WTC11 (cell line): ENCODE measurements at regions not wholly inside any gene's neighbourhood (a gene's known extent, or its start where the extent isn't known, plus 50 kb on each side); places are given as distances from the start of the nearest gene placed in this dataset.
A peak's percentile ranks its signal among the peaks of the same experiment; 100 is the strongest.

Experiments used
- ATAC-seq: fragments of 200-7000 bp; cut with Tn5 transposase; 2 replicates; pipeline ENCODE4 v1.10.0; 2021; ENCODE audit warnings: mild to moderate bottlenecking, moderate library complexity
- CTCF ChIA-PET: fragments of 300-600 bp; sonication (Branson Sonifier 250); formaldehyde crosslinking; loops from one replicate; lab custom pipeline; 2021; ENCODE audit warnings: antibody characterized with exemption; lab: Charles Lee
- POLR2A ChIA-PET: fragments of 350-600 bp; sonication (Branson Sonifier 250); formaldehyde crosslinking; loops from one replicate; lab custom pipeline; 2021; ENCODE audit warnings: antibody characterized with exemption; lab: Charles Lee
- DNase-seq: peaks from one replicate; pipeline ENCODE4 v3.0.0; 2021; ENCODE audit warnings: low spot score
- H3K27ac Mint-ChIP-seq: 2 replicates; pipeline ENCODE4 v1.8.0; 2021; ENCODE audit warnings: mixed read lengths
- H3K27me3 Mint-ChIP-seq: 2 replicates; pipeline ENCODE4 v1.8.0; 2021; ENCODE audit warnings: low read depth, mild to moderate bottlenecking, moderate library complexity, mixed read lengths
- H3K36me3 Mint-ChIP-seq: 2 replicates; pipeline ENCODE4 v1.8.0; 2021; ENCODE audit warnings: mixed read lengths
- H3K4me1 Mint-ChIP-seq: 2 replicates; pipeline ENCODE4 v1.8.0; 2022; ENCODE audit warnings: mixed read lengths
- H3K4me3 Mint-ChIP-seq: 2 replicates; pipeline ENCODE4 v1.8.0; 2021; ENCODE audit warnings: mild to moderate bottlenecking, moderate library complexity, mixed read lengths
- H3K9me3 Mint-ChIP-seq: 2 replicates; pipeline ENCODE4 v1.8.0; 2021; ENCODE audit warnings: mixed read lengths
- CREB1 ChIP-seq: sonication (generic); formaldehyde crosslinking; IDR thresholded peaks from 2 replicates; pipeline ENCODE4 v1.8.0; 2023; ENCODE audit warnings: mild to moderate bottlenecking, missing genetic modification reagents
- E2F4 ChIP-seq: sonication (generic); formaldehyde crosslinking; IDR thresholded peaks from 2 replicates; pipeline ENCODE4 v1.8.1; 2022; ENCODE audit warnings: low read depth, mild to moderate bottlenecking, moderate library complexity, missing genetic modification reagents, borderline replicate concordance
- FOXP4 ChIP-seq: sonication (generic); formaldehyde crosslinking; IDR thresholded peaks from 2 replicates; pipeline ENCODE4 v1.8.0; 2022; ENCODE audit warnings: mild to moderate bottlenecking, missing genetic modification reagents
- KAT7 ChIP-seq: sonication (generic); formaldehyde crosslinking; IDR thresholded peaks from 2 replicates; pipeline ENCODE4 v1.8.1; 2023; ENCODE audit warnings: missing genetic modification reagents, mild to moderate bottlenecking, borderline replicate concordance
- NFATC4 ChIP-seq: fragments of 250-450 bp; sonication (Bioruptor Pico); IDR thresholded peaks from 2 replicates; pipeline ENCODE4 v1.9.0; 2021; ENCODE audit warnings: mild to moderate bottlenecking
- NFE2L1 ChIP-seq: sonication (generic); formaldehyde crosslinking; IDR thresholded peaks from 2 replicates; pipeline ENCODE4 v1.8.1; 2023; ENCODE audit warnings: missing genetic modification reagents
- PRRX2 ChIP-seq: fragments of 250-450 bp; sonication (Bioruptor Pico); IDR thresholded peaks from 2 replicates; pipeline ENCODE4 v1.8.0; 2021; ENCODE audit warnings: mild to moderate bottlenecking
- TP53 ChIP-seq: sonication (generic); formaldehyde crosslinking; IDR thresholded peaks from 2 replicates; pipeline ENCODE4 v1.8.1; 2023; ENCODE audit warnings: mild to moderate bottlenecking, missing genetic modification reagents
- ZNF263 ChIP-seq: sonication (generic); formaldehyde crosslinking; IDR thresholded peaks from 2 replicates; pipeline ENCODE4 v1.8.1; 2022; ENCODE audit warnings: low read depth, mild to moderate bottlenecking, moderate library complexity, missing genetic modification reagents
- ZNF317 ChIP-seq: sonication (generic); formaldehyde crosslinking; IDR thresholded peaks from 2 replicates; pipeline ENCODE4 v1.8.1; 2023; ENCODE audit warnings: low read depth, mild to moderate bottlenecking, moderate library complexity, missing genetic modification reagents, borderline replicate concordance
- ZNF532 ChIP-seq: fragments of 250-450 bp; sonication (Bioruptor Pico); IDR thresholded peaks from 2 replicates; pipeline ENCODE4 v1.9.0; 2021; ENCODE audit warnings: mild to moderate bottlenecking, borderline replicate concordance
- ZNF671 ChIP-seq: fragments of 250-450 bp; sonication (Bioruptor Pico); IDR thresholded peaks from 2 replicates; pipeline ENCODE4 v1.8.0; 2021; ENCODE audit warnings: mild to moderate bottlenecking
- TF ChIP-seq, protein P1 (sequence below): sonication (generic); formaldehyde crosslinking; IDR thresholded peaks from 2 replicates; pipeline ENCODE4 v1.8.1; 2023; ENCODE audit warnings: mild to moderate bottlenecking, missing genetic modification reagents, moderate library complexity
- TF ChIP-seq, protein P2 (sequence below): fragments of 250-450 bp; sonication (Bioruptor Pico); conservative IDR thresholded peaks from 2 replicates; pipeline ENCODE4 v1.9.0; 2021; ENCODE audit warnings: mild to moderate bottlenecking
- TF ChIP-seq, protein P3 (sequence below): fragments of 250-450 bp; sonication (Bioruptor Pico); IDR thresholded peaks from 2 replicates; pipeline ENCODE4 v1.9.0; 2021; ENCODE audit warnings: mild to moderate bottlenecking
- TF ChIP-seq, protein P4 (sequence below): sonication (generic); formaldehyde crosslinking; IDR thresholded peaks from 2 replicates; pipeline ENCODE4 v1.8.1; 2022; ENCODE audit warnings: mild to moderate bottlenecking, moderate library complexity, missing genetic modification reagents

- no peak for TF ChIP-seq E2F4 (CRISPR knock-in tag)
- Mint-ChIP-seq H3K27ac (no peak overlapping the region), H3K9me3 (no peaks in the 10 kb centered on the region), H3K4me1 (peaks cover 7% of the 10 kb centered on the region), H3K36me3 (no peaks in the 10 kb centered on the region), H3K4me3 (peak overlapping the region; percentile 34), H3K27me3 (peaks cover 3% of the 10 kb centered on the region; the same call in 1 of the 2 replicates)
- ChIA-PET POLR2A (no interaction called here), CTCF (interaction anchor here (0.6 to 1.9 kb wide), 3 partner anchors 40 to 302 kb away, joined by 3 to 5 read pairs (median 3); no protein-coding TSS in a partner anchor)
- ATAC-seq (no peak; the same call in 1 of the 2 replicates), DNase-seq (no peak)
These were observed 197.8 kb upstream of the PZP start for GRCh38 chr12:9405886-9406563.

GRCh38 chr12:9404469-9405260 is 196.5 kb upstream of the PZP start:
- Mint-ChIP-seq H3K27me3 (peaks cover 3% of the 10 kb centered on the region; the same call in 1 of the 2 replicates), H3K4me3 (no peak overlapping the region), H3K27ac (no peak overlapping the region), H3K9me3 (no peaks in the 10 kb centered on the region), H3K36me3 (no peaks in the 10 kb centered on the region), H3K4me1 (peaks cover 7% of the 10 kb centered on the region)
- ATAC-seq (no peak), DNase-seq (no peak)
- TF ChIP-seq ZNF263 (CRISPR knock-in tag) = no peak
- no peak for TF ChIP-seq KAT7
- no peak for TF ChIP-seq NFE2L1 (CRISPR knock-in tag)
- no peak for TF ChIP-seq TP53 (CRISPR knock-in tag)
- TF ChIP-seq, protein P1, sequence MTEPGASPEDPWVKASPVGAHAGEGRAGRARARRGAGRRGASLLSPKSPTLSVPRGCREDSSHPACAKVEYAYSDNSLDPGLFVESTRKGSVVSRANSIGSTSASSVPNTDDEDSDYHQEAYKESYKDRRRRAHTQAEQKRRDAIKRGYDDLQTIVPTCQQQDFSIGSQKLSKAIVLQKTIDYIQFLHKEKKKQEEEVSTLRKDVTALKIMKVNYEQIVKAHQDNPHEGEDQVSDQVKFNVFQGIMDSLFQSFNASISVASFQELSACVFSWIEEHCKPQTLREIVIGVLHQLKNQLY (CRISPR knock-in tag) = no peak
- TF ChIP-seq, protein P2, sequence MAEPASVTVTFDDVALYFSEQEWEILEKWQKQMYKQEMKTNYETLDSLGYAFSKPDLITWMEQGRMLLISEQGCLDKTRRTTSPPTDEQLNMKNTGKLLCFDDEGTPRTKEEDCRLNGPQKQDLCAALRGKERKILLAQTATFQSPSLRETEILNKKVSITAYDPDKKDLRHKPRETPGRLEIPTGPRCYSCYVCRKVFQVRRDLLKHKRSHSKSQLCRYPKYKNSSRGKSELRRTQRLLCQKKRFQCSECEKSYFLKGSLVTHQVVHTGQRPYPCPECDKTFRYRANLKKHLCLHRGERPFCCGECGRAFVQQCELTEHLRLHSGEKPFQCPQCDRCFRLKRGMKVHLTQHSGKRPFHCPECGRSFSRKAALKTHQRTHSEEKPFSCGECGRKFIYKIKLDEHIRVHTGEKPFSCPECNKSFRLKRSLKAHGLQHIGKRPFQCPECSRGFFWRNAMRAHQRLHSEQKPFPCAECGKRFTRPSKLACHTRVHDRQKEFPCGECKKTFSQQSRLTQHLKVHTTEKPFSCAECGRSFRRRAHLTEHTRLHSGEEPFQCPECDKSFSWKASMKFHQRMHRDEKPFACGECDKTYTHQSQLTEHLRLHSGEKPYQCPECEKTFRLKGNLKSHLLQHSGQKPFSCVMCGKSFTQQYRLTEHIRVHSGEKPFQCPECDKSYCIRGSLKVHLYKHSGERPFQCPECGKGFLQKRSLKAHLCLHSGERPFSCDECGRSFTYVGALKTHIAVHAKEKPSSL (CRISPR knock-in tag) = no peak
- TF ChIP-seq, protein P3, sequence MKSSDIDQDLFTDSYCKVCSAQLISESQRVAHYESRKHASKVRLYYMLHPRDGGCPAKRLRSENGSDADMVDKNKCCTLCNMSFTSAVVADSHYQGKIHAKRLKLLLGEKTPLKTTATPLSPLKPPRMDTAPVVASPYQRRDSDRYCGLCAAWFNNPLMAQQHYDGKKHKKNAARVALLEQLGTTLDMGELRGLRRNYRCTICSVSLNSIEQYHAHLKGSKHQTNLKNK (CRISPR knock-in tag) = no peak
- no peak for TF ChIP-seq ZNF671 (CRISPR knock-in tag)
- ChIA-PET POLR2A (interaction anchor here (0.7 kb wide), 1 partner anchor 11 kb away, joined by 3 read pairs; no protein-coding TSS in a partner anchor), CTCF (no interaction called here)

GRCh38 chr12:9404031-9404430 is 195.8 kb upstream of the PZP start:
- Mint-ChIP-seq H3K27me3 (peaks cover 3% of the 10 kb centered on the region; the same call in 1 of the 2 replicates), H3K4me1 (peaks cover 7% of the 10 kb centered on the region), H3K9me3 (no peaks in the 10 kb centered on the region), H3K27ac (no peak overlapping the region), H3K4me3 (no peak overlapping the region), H3K36me3 (no peaks in the 10 kb centered on the region)
- POLR2A ChIA-PET = interaction anchor here (0.7 kb wide), 1 partner anchor 11 kb away, joined by 3 read pairs; no protein-coding TSS in a partner anchor
- DNase-seq (no peak), ATAC-seq (no peak)
- CTCF ChIA-PET = no interaction called here
- TF ChIP-seq E2F4 (CRISPR knock-in tag) (no peak), CREB1 (no peak), ZNF532 (CRISPR knock-in tag) (no peak), PRRX2 (CRISPR knock-in tag) (no peak), ZNF317 (CRISPR knock-in tag) (no peak), FOXP4 (no peak), NFATC4 (CRISPR knock-in tag) (no peak)
- TF ChIP-seq, protein P4, sequence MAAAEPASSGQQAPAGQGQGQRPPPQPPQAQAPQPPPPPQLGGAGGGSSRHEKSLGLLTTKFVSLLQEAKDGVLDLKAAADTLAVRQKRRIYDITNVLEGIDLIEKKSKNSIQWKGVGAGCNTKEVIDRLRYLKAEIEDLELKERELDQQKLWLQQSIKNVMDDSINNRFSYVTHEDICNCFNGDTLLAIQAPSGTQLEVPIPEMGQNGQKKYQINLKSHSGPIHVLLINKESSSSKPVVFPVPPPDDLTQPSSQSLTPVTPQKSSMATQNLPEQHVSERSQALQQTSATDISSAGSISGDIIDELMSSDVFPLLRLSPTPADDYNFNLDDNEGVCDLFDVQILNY (CRISPR knock-in tag) = no peak
